Peyer's patch (tissue), 4 donors: ENCODE measurements at regions not wholly inside any gene's neighbourhood (a gene's known extent, or its start where the extent isn't known, plus 50 kb on each side); places are given as distances from the start of the nearest gene placed in this dataset.

Source experiments
- POLR2A ChIP-seq, 2 donors: fragments of 450-650 bp; IDR thresholded peaks; one replicate each; pipeline ENCODE4 v1.5.1; 2017; ENCODE audit warnings: antibody characterized with exemption in 2 of 2, mild to moderate bottlenecking in 2 of 2, moderate library complexity in 2 of 2
- TF ChIP-seq, protein P1 (sequence below), 6 experiments: fragments of 450-650 bp in 4 of 6; fragments of 200-600 bp in 2 of 6; sonication (generic) in 1 of 6; IDR thresholded peaks; one replicate each; pipeline ENCODE4 v1.5.1; 2017 to 2019; ENCODE audit warnings: antibody characterized with exemption in 6 of 6, mild to moderate bottlenecking in 3 of 6, moderate library complexity in 1 of 6

DNA sequence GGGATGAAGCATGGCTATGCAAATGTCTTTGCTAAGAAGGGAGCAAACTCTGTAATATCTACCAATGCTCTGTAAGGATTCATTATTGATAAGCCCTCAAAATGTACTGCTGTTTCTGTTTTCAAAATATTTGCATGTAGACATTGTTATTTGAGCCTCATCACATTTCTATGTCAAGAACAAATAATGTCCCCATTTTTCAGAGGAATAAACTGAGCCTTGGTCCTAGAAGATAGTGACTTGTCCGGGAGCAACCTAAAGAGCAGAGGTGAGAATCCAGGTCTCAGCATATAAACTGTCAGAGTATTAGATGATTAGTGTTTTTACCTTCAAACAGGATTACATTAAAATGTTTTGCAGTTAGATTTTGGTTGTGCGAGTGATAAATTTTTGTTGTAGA is 125.5 kb upstream of the SRRM4 start:
- TF ChIP-seq, protein P1, sequence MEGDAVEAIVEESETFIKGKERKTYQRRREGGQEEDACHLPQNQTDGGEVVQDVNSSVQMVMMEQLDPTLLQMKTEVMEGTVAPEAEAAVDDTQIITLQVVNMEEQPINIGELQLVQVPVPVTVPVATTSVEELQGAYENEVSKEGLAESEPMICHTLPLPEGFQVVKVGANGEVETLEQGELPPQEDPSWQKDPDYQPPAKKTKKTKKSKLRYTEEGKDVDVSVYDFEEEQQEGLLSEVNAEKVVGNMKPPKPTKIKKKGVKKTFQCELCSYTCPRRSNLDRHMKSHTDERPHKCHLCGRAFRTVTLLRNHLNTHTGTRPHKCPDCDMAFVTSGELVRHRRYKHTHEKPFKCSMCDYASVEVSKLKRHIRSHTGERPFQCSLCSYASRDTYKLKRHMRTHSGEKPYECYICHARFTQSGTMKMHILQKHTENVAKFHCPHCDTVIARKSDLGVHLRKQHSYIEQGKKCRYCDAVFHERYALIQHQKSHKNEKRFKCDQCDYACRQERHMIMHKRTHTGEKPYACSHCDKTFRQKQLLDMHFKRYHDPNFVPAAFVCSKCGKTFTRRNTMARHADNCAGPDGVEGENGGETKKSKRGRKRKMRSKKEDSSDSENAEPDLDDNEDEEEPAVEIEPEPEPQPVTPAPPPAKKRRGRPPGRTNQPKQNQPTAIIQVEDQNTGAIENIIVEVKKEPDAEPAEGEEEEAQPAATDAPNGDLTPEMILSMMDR (IDR thresholded peaks at IDR 0.05) = no peak
- TF ChIP-seq POLR2A (IDR thresholded peaks at IDR 0.05) = no peak
